Aorta (tissue), 5 donors: ENCODE measurements at regions not wholly inside any gene's neighbourhood (a gene's known extent, or its start where the extent isn't known, plus 50 kb on each side); places are given as distances from the start of the nearest gene placed in this dataset.

ENCODE experiments used
- ATAC-seq: fragments of 200-7000 bp; cut with Tn5 transposase; one replicate; pipeline ENCODE4 v1.9.1; 2022; ENCODE audit warnings: moderate library complexity; ENCODE audit not compliant: low FRiP score
- DNase-seq, 2 donors: peaks; one replicate each; pipeline ENCODE4 v3.0.0-alpha.2; 2020
- H3K27ac ChIP-seq, 2 donors: one replicate each; pipeline ENCODE4 v1.5.1; 2013; ENCODE audit warnings: low read length in 2 of 2, mild to moderate bottlenecking in 2 of 2, moderate library complexity in 2 of 2, control low read depth in 1 of 2, inconsistent platforms in 1 of 2, low read depth in 1 of 2
- H3K27me3 ChIP-seq, 2 donors: one replicate each; pipeline ENCODE4 v1.6.1; 2013; ENCODE audit warnings: control low read depth in 1 of 2, low read length in 1 of 2, mild to moderate bottlenecking in 1 of 2, moderate library complexity in 1 of 2; ENCODE audit not compliant: insufficient read depth in 2 of 2, control insufficient read depth in 1 of 2
- H3K36me3 ChIP-seq, 2 donors: one replicate each; pipeline ENCODE4 v1.6.1; 2013; ENCODE audit warnings: control low read depth in 1 of 2, low read length in 1 of 2, mild to moderate bottlenecking in 1 of 2; ENCODE audit not compliant: insufficient read depth in 2 of 2, control insufficient read depth in 1 of 2
- H3K4me1 ChIP-seq, 2 donors: one replicate each; pipeline ENCODE4 v1.6.1; 2013; ENCODE audit warnings: low read length in 2 of 2, control low read depth in 1 of 2, mild to moderate bottlenecking in 1 of 2, moderate library complexity in 1 of 2; ENCODE audit not compliant: insufficient read depth in 2 of 2, control insufficient read depth in 1 of 2
- H3K4me3 ChIP-seq, 2 donors: one replicate each; pipeline ENCODE4 v1.5.1; 2013; ENCODE audit warnings: low read length in 2 of 2, control low read depth in 1 of 2, mild to moderate bottlenecking in 1 of 2
- H3K9me3 ChIP-seq: one replicate; pipeline ENCODE4 v1.6.1; 2013; ENCODE audit warnings: mild to moderate bottlenecking, low read length; ENCODE audit not compliant: control insufficient read depth
- WGBS, 2 donors: extraction: QIAGEN DNeasy Blood & Tissue Kit; methylation state at CpG; one replicate each; pipeline ENCODE4 v1.1.7; 2013; 5-methylcytosine and 5-hydroxymethylcytosine counted together
- intact Hi-C, 2 donors: fragments of 100-400 bp; cut with DNase I; formaldehyde crosslinking; loops; one replicate each; pipeline versions ENCODE4 v1.14.2 to v1.15.0; 2022
- donor health status: healthy with polysubstance abuse.
- donor health status: Bipolar disorder and iron deficiency.
- donor health status: DM: no; HTN: no; CAD: no.
- donor health status: DM: no; HTN: no; CAD: no.
- donor health status: DM: yes; HTN: yes; CAD: no.

- H3K9me3 ChIP-seq, result no peaks in the 10 kb centered on the region
- WGBS, 2 donors, result 91 to 92% methylated on average over 7 of the region's 7 CpGs
- no peak for ATAC-seq
- no peak overlapping the region for H3K27ac ChIP-seq
- H3K36me3 ChIP-seq, result no peaks in the 10 kb centered on the region
- intact Hi-C loops, result no loop called here
- H3K4me1 ChIP-seq, result no peaks in the 10 kb centered on the region
- no peaks in the 10 kb centered on the region for H3K27me3 ChIP-seq
- no peak for DNase-seq
- H3K4me3 ChIP-seq, result no peak overlapping the region
These were observed 76.5 kb downstream of the S1PR1 start for GRCh38 chr1:101313356-101313755.

- DNase-seq, result no peak
- WGBS, 2 donors, result 97% methylated on average over 2 of the region's 2 CpGs
- no peaks in the 10 kb centered on the region for H3K4me1 ChIP-seq
- intact Hi-C loops, result no loop called here
- H3K4me3 ChIP-seq, result no peak overlapping the region
- H3K27ac ChIP-seq, result no peak overlapping the region
- no peaks in the 10 kb centered on the region for H3K36me3 ChIP-seq
- no peaks in the 10 kb centered on the region for H3K27me3 ChIP-seq
- no peaks in the 10 kb centered on the region for H3K9me3 ChIP-seq
- ATAC-seq, result no peak
These were observed 77.4 kb downstream of the S1PR1 start for GRCh38 chr1:101314244-101314643.

- DNase-seq (no peak), ATAC-seq (no peak)
- intact Hi-C loops, result no loop called here
- H3K9me3 ChIP-seq, result no peaks in the 10 kb centered on the region
- no peaks in the 10 kb centered on the region for H3K27me3 ChIP-seq
- no peaks in the 10 kb centered on the region for H3K4me1 ChIP-seq
- no peaks in the 10 kb centered on the region for H3K36me3 ChIP-seq
- 84% methylated on average over 6 of the region's 6 CpGs for WGBS, 2 donors
- H3K27ac ChIP-seq, result no peak overlapping the region
- no peak overlapping the region for H3K4me3 ChIP-seq
These were observed 79.4 kb downstream of the S1PR1 start for GRCh38 chr1:101316256-101316655.

- no peaks in the 10 kb centered on the region for H3K27me3 ChIP-seq
- H3K27ac ChIP-seq, result no peak overlapping the region
- no peaks in the 10 kb centered on the region for H3K9me3 ChIP-seq
- no peak overlapping the region for H3K4me3 ChIP-seq
- intact Hi-C loops, result no loop called here
- DNase-seq (no peak), ATAC-seq (no peak)
- WGBS, 2 donors, result 75 to 81% methylated on average over 4 of the region's 4 CpGs
- no peaks in the 10 kb centered on the region for H3K36me3 ChIP-seq
- no peaks in the 10 kb centered on the region for H3K4me1 ChIP-seq
These were observed 80.0 kb downstream of the S1PR1 start for GRCh38 chr1:101316799-101317198.

GRCh38 chr1:101317590-101317989 lies 80.8 kb downstream of the S1PR1 start:
- no peaks in the 10 kb centered on the region for H3K9me3 ChIP-seq
- no peaks in the 10 kb centered on the region for H3K36me3 ChIP-seq
- intact Hi-C loops, result no loop called here
- H3K4me3 ChIP-seq, result no peak overlapping the region
- DNase-seq (no peak), ATAC-seq (no peak)
- H3K27me3 ChIP-seq, result no peaks in the 10 kb centered on the region
- 94 to 97% methylated on average over 3 of the region's 3 CpGs for WGBS, 2 donors
- H3K27ac ChIP-seq, result no peak overlapping the region
- no peaks in the 10 kb centered on the region for H3K4me1 ChIP-seq

GRCh38 chr1:101323535-101323934 lies 86.7 kb downstream of the S1PR1 start:
- ATAC-seq, result no peak

GRCh38 chr1:101325144-101325543 lies 88.3 kb downstream of the S1PR1 start:
- ATAC-seq (no peak), DNase-seq (no peak)
- WGBS, 2 donors, result 77 to 88% methylated on average over 1 of the region's 1 CpG
- Histone ChIP-seq H3K4me3 (no peak overlapping the region), H3K27me3 (no peaks in the 10 kb centered on the region), H3K36me3 (no peaks in the 10 kb centered on the region), H3K9me3 (no peaks in the 10 kb centered on the region), H3K4me1 (no peaks in the 10 kb centered on the region), H3K27ac (no peak overlapping the region)
- intact Hi-C loops, result no loop called here

More at GRCh38 chr1:101323535-101323934, 86.7 kb downstream of the S1PR1 start:
- WGBS, 2 donors, result 45 to 92% methylated on average over 1 of the region's 1 CpG
- intact Hi-C loops, result no loop called here
- Histone ChIP-seq H3K9me3 (no peaks in the 10 kb centered on the region), H3K27ac (no peak overlapping the region), H3K4me3 (no peak overlapping the region), H3K36me3 (no peaks in the 10 kb centered on the region), H3K4me1 (no peaks in the 10 kb centered on the region), H3K27me3 (no peaks in the 10 kb centered on the region)
- no peak for DNase-seq

- 85 to 92% methylated on average over 6 of the region's 6 CpGs for WGBS, 2 donors
- Histone ChIP-seq H3K4me3 (no peak overlapping the region), H3K4me1 (no peaks in the 10 kb centered on the region), H3K27ac (no peak overlapping the region), H3K36me3 (no peaks in the 10 kb centered on the region), H3K27me3 (no peaks in the 10 kb centered on the region), H3K9me3 (peaks cover 2% of the 10 kb centered on the region)
- intact Hi-C loops, result no loop called here
- DNase-seq, result no peak
- no peak for ATAC-seq
These were observed 93.8 kb downstream of the S1PR1 start for GRCh38 chr1:101330427-101331130.

GRCh38 chr1:101331794-101332193 lies 95.0 kb downstream of the S1PR1 start:
- Histone ChIP-seq H3K4me3 (no peak overlapping the region), H3K27me3 (peaks cover 0 to 2% of the 10 kb centered on the region in 2 donors), H3K27ac (no peak overlapping the region), H3K4me1 (no peaks in the 10 kb centered on the region), H3K9me3 (peaks cover 3% of the 10 kb centered on the region), H3K36me3 (no peaks in the 10 kb centered on the region)
- intact Hi-C loops, result no loop called here
- 65 to 80% methylated on average over 2 of the region's 2 CpGs for WGBS, 2 donors
- DNase-seq (no peak), ATAC-seq (no peak)
